ENCODE measurements at regions not wholly inside any gene's neighbourhood (a gene's known extent, or its start where the extent isn't known, plus 50 kb on each side); places are given as distances from the start of the nearest gene placed in this dataset.
"Not testable (repeated sequence)": the region's sequence is repeated elsewhere in the genome, so short reads cannot be mapped to it uniquely, and the experiment has no call there.

- ATAC-seq (ENCODE audit: low read depth); H3K4me3 ChIP-seq (ENCODE audit: severe bottlenecking); DNase-seq (ENCODE audit: low spot score); H3K9me3 ChIP-seq (ENCODE audit: severe bottlenecking); H3K4me1 ChIP-seq (ENCODE audit: insufficient read depth, poor library complexity, severe bottlenecking); H3K27me3 ChIP-seq (ENCODE audit: insufficient read depth, poor library complexity, severe bottlenecking); H3K27ac ChIP-seq (ENCODE audit: poor library complexity, severe bottlenecking); H3K36me3 ChIP-seq (ENCODE audit: low read depth): not testable (repeated sequence)
Observed at GRCh38 chr11:67806728-67807235, 132.4 kb upstream of the ALDH3B2 start.

GRCh38 chr11:67806183-67806582 is 131.8 kb upstream of the ALDH3B2 start:
- not testable (repeated sequence) for H3K4me1 ChIP-seq (ENCODE audit: insufficient read depth, poor library complexity, severe bottlenecking); H3K27me3 ChIP-seq (ENCODE audit: insufficient read depth, poor library complexity, severe bottlenecking); H3K9me3 ChIP-seq (ENCODE audit: severe bottlenecking); DNase-seq (ENCODE audit: low spot score); H3K36me3 ChIP-seq (ENCODE audit: low read depth); ATAC-seq (ENCODE audit: low read depth)
- H3K4me3 ChIP-seq (ENCODE audit: severe bottlenecking): peak overlapping the region; percentile 30
- H3K27ac ChIP-seq (ENCODE audit: poor library complexity, severe bottlenecking): peak overlapping the region; percentile 65

- DNase-seq (ENCODE audit: low spot score): peak; percentile 97
- Histone ChIP-seq H3K27ac (ENCODE audit: poor library complexity, severe bottlenecking) (peak overlapping the region; percentile 65), H3K4me3 (ENCODE audit: severe bottlenecking) (peak overlapping the region; percentile 39)
- not testable (repeated sequence) for H3K36me3 ChIP-seq (ENCODE audit: low read depth); H3K27me3 ChIP-seq (ENCODE audit: insufficient read depth, poor library complexity, severe bottlenecking); H3K9me3 ChIP-seq (ENCODE audit: severe bottlenecking); H3K4me1 ChIP-seq (ENCODE audit: insufficient read depth, poor library complexity, severe bottlenecking)
- peak; percentile 82 for ATAC-seq (ENCODE audit: low read depth)
Observed at GRCh38 chr11:67805253-67806126, 131.1 kb upstream of the ALDH3B2 start.

- DNase-seq (ENCODE audit: low spot score); H3K27me3 ChIP-seq (ENCODE audit: insufficient read depth, poor library complexity, severe bottlenecking); H3K9me3 ChIP-seq (ENCODE audit: severe bottlenecking); H3K36me3 ChIP-seq (ENCODE audit: low read depth); H3K4me1 ChIP-seq (ENCODE audit: insufficient read depth, poor library complexity, severe bottlenecking): not testable (repeated sequence)
- ATAC-seq (ENCODE audit: low read depth): peak; percentile 20; the same call in 1 of the 3 replicates
- peak overlapping the region; percentile 39 for H3K4me3 ChIP-seq (ENCODE audit: severe bottlenecking)
- H3K27ac ChIP-seq (ENCODE audit: poor library complexity, severe bottlenecking): peak overlapping the region; percentile 65
Observed at GRCh38 chr11:67804435-67805252, 130.2 kb upstream of the ALDH3B2 start.

GRCh38 chr11:67803519-67803918 is 129.1 kb upstream of the ALDH3B2 start:
- not testable (repeated sequence) for H3K27ac ChIP-seq (ENCODE audit: poor library complexity, severe bottlenecking); H3K9me3 ChIP-seq (ENCODE audit: severe bottlenecking); H3K4me3 ChIP-seq (ENCODE audit: severe bottlenecking); H3K36me3 ChIP-seq (ENCODE audit: low read depth); H3K4me1 ChIP-seq (ENCODE audit: insufficient read depth, poor library complexity, severe bottlenecking); H3K27me3 ChIP-seq (ENCODE audit: insufficient read depth, poor library complexity, severe bottlenecking); ATAC-seq (ENCODE audit: low read depth); DNase-seq (ENCODE audit: low spot score)

- H3K4me3 ChIP-seq (ENCODE audit: severe bottlenecking); H3K4me1 ChIP-seq (ENCODE audit: insufficient read depth, poor library complexity, severe bottlenecking); DNase-seq (ENCODE audit: low spot score); ATAC-seq (ENCODE audit: low read depth); H3K9me3 ChIP-seq (ENCODE audit: severe bottlenecking); H3K27ac ChIP-seq (ENCODE audit: poor library complexity, severe bottlenecking); H3K36me3 ChIP-seq (ENCODE audit: low read depth); H3K27me3 ChIP-seq (ENCODE audit: insufficient read depth, poor library complexity, severe bottlenecking): not testable (repeated sequence)
Observed at GRCh38 chr11:67803055-67803454, 128.6 kb upstream of the ALDH3B2 start.

- not testable (repeated sequence) for DNase-seq (ENCODE audit: low spot score); H3K36me3 ChIP-seq (ENCODE audit: low read depth); H3K4me3 ChIP-seq (ENCODE audit: severe bottlenecking); H3K9me3 ChIP-seq (ENCODE audit: severe bottlenecking); H3K27ac ChIP-seq (ENCODE audit: poor library complexity, severe bottlenecking); H3K27me3 ChIP-seq (ENCODE audit: insufficient read depth, poor library complexity, severe bottlenecking); ATAC-seq (ENCODE audit: low read depth); H3K4me1 ChIP-seq (ENCODE audit: insufficient read depth, poor library complexity, severe bottlenecking)
Observed at GRCh38 chr11:67802623-67803022, 128.2 kb upstream of the ALDH3B2 start.

- H3K9me3 ChIP-seq (ENCODE audit: severe bottlenecking); ATAC-seq (ENCODE audit: low read depth); DNase-seq (ENCODE audit: low spot score); H3K4me3 ChIP-seq (ENCODE audit: severe bottlenecking); H3K27ac ChIP-seq (ENCODE audit: poor library complexity, severe bottlenecking); H3K27me3 ChIP-seq (ENCODE audit: insufficient read depth, poor library complexity, severe bottlenecking); H3K4me1 ChIP-seq (ENCODE audit: insufficient read depth, poor library complexity, severe bottlenecking); H3K36me3 ChIP-seq (ENCODE audit: low read depth): not testable (repeated sequence)
Observed at GRCh38 chr11:67801397-67801796, 127.0 kb upstream of the ALDH3B2 start.

GRCh38 chr11:67800591-67800990 is 126.2 kb upstream of the ALDH3B2 start:
- H3K4me3 ChIP-seq (ENCODE audit: severe bottlenecking); ATAC-seq (ENCODE audit: low read depth): not testable (repeated sequence)

More at GRCh38 chr11:67800591-67800990, 126.2 kb upstream of the ALDH3B2 start:
- H3K27ac ChIP-seq (ENCODE audit: poor library complexity, severe bottlenecking); DNase-seq (ENCODE audit: low spot score); H3K36me3 ChIP-seq (ENCODE audit: low read depth); H3K9me3 ChIP-seq (ENCODE audit: severe bottlenecking); H3K27me3 ChIP-seq (ENCODE audit: insufficient read depth, poor library complexity, severe bottlenecking); H3K4me1 ChIP-seq (ENCODE audit: insufficient read depth, poor library complexity, severe bottlenecking): not testable (repeated sequence)

All from RWPE2 (cell line).